ENCODE measurements at regions not wholly inside any gene's neighbourhood (a gene's known extent, or its start where the extent isn't known, plus 50 kb on each side); places are given as distances from the start of the nearest gene placed in this dataset.

- no peak overlapping the region for H3K4me2 ChIP-seq (ENCODE audit: low read length)
- no peak overlapping the region for H3K9ac ChIP-seq (ENCODE audit: low read length)
- DNase-seq (no peak), ATAC-seq (no peak)
- no peak overlapping the region for H3K4me3 ChIP-seq (ENCODE audit: low read length)
- H3K79me2 ChIP-seq (ENCODE audit: low read length), result no peaks in the 10 kb centered on the region
- no peaks in the 10 kb centered on the region for H4K20me1 ChIP-seq (ENCODE audit: low read length)
- BruUV-seq (replicated peaks), result no TSS peak
- H2AFZ ChIP-seq (ENCODE audit: low read length), result no peak overlapping the region
- no peaks in the 10 kb centered on the region for H3K36me3 ChIP-seq (ENCODE audit: low read depth, low read length)
- TF ChIP-seq EZH2 (IDR thresholded peaks at IDR 0.05; ENCODE audit: low read length, unreplicated experiment) (no peak), CTCF (conservative IDR thresholded peaks at IDR 0.05; ENCODE audit: low read depth, low read length) (no peak), EZH2phosphoT487 (IDR thresholded peaks at IDR 0.05; ENCODE audit: borderline replicate concordance, low read length) (no peak)
- H3K4me1 ChIP-seq (ENCODE audit: insufficient read depth, low read length), result no peaks in the 10 kb centered on the region
- no peaks in the 10 kb centered on the region for H3K27me3 ChIP-seq (ENCODE audit: low read length)
- intact Hi-C loops (cut with micrococcal nuclease), result no loop called here
- no peak overlapping the region for H3K27ac ChIP-seq (ENCODE audit: low read length)
- no peaks in the 10 kb centered on the region for H3K9me3 ChIP-seq (ENCODE audit: low read length)
- H3K9me2 ChIP-seq (replicated peaks; ENCODE audit: low read length), result no peaks in the 10 kb centered on the region
- ChIA-PET CTCF (no interaction called here), POLR2A (ENCODE audit: unreplicated experiment) (no interaction called here)
- no peaks in the 10 kb centered on the region for H3F3A ChIP-seq (ENCODE audit: low read length, unreplicated experiment)
Measured at GRCh38 chr4:1466034-1466862, 60.0 kb upstream of the NKX1-1 start.

- Histone ChIP-seq H3K9ac (ENCODE audit: low read length) (no peak overlapping the region), H4K20me1 (ENCODE audit: low read length) (no peaks in the 10 kb centered on the region), H3K36me3 (ENCODE audit: low read depth, low read length) (no peaks in the 10 kb centered on the region), H3K4me2 (ENCODE audit: low read length) (no peak overlapping the region), H3K27ac (ENCODE audit: low read length) (no peak overlapping the region), H3K27me3 (ENCODE audit: low read length) (no peaks in the 10 kb centered on the region), H3F3A (ENCODE audit: low read length, unreplicated experiment) (no peaks in the 10 kb centered on the region), H3K9me2 (replicated peaks; ENCODE audit: low read length) (no peaks in the 10 kb centered on the region), H3K4me1 (ENCODE audit: insufficient read depth, low read length) (no peaks in the 10 kb centered on the region), H2AFZ (ENCODE audit: low read length) (no peak overlapping the region), H3K79me2 (ENCODE audit: low read length) (no peaks in the 10 kb centered on the region), H3K9me3 (ENCODE audit: low read length) (no peaks in the 10 kb centered on the region), H3K4me3 (ENCODE audit: low read length) (no peak overlapping the region)
- DNase-seq, result no peak
- TF ChIP-seq CTCF (conservative IDR thresholded peaks at IDR 0.05; ENCODE audit: low read depth, low read length), result no peak
- TF ChIP-seq EZH2 (IDR thresholded peaks at IDR 0.05; ENCODE audit: low read length, unreplicated experiment), result no peak
- no peak for TF ChIP-seq EZH2phosphoT487 (IDR thresholded peaks at IDR 0.05; ENCODE audit: borderline replicate concordance, low read length)
- ChIA-PET CTCF (no interaction called here), POLR2A (ENCODE audit: unreplicated experiment) (no interaction called here)
- ATAC-seq, result no peak
- no TSS peak for BruUV-seq (replicated peaks)
- intact Hi-C loops (cut with micrococcal nuclease), result no loop called here
Measured at GRCh38 chr4:1465173-1466033, 59.2 kb upstream of the NKX1-1 start.

All from PC-3 (cell line).